Astrocyte (in vitro differentiated cells and primary cell): ENCODE measurements at regions not wholly inside any gene's neighbourhood (a gene's known extent, or its start where the extent isn't known, plus 50 kb on each side); places are given as distances from the start of the nearest gene placed in this dataset.
"Not testable (repeated sequence)": the region's sequence is repeated elsewhere in the genome, so short reads cannot be mapped to it uniquely, and the experiment has no call there.

Experiments used
- DNase-seq: peaks from one replicate; pipeline ENCODE4 v3.0.0-alpha.2; 2010; ENCODE audit warnings: low read depth
- FAIRE-seq: peaks from 2 replicates; lab custom pipeline; 2011; peaks lifted over from hg19 to GRCh38; lab: Jason Lieb, UNC
- H2AFZ ChIP-seq: 2 replicates; pipeline ENCODE4 v1.6.0; 2012; ENCODE audit warnings: low read depth, low read length, inconsistent platforms
- H3K27ac ChIP-seq: 2 replicates; pipeline ENCODE4 v1.5.1; 2011; ENCODE audit warnings: low read depth, low read length, inconsistent platforms
- H3K27me3 ChIP-seq: 2 replicates; pipeline ENCODE4 v1.6.0; 2011; ENCODE audit warnings: low read length, inconsistent platforms; ENCODE audit not compliant: insufficient read depth
- H3K36me3 ChIP-seq: 2 replicates; pipeline ENCODE4 v1.5.1; 2011; ENCODE audit warnings: low read length, inconsistent platforms; ENCODE audit not compliant: insufficient read depth
- H3K4me1 ChIP-seq: 2 replicates; pipeline ENCODE4 v1.5.1; 2011; ENCODE audit warnings: low read length, inconsistent platforms; ENCODE audit not compliant: insufficient read depth
- H3K4me2 ChIP-seq: 2 replicates; pipeline ENCODE4 v1.6.0; 2012; ENCODE audit warnings: low read length, inconsistent platforms
- H3K4me3 ChIP-seq: 2 replicates; pipeline ENCODE4 v1.5.1; 2011; ENCODE audit warnings: low read depth, mild to moderate bottlenecking, low read length, inconsistent platforms; ENCODE audit not compliant: insufficient read depth
- H3K79me2 ChIP-seq: 2 replicates; pipeline ENCODE4 v1.6.0; 2012; ENCODE audit warnings: mild to moderate bottlenecking, low read length, inconsistent platforms; ENCODE audit not compliant: insufficient read depth
- H3K9ac ChIP-seq: 2 replicates; pipeline ENCODE4 v1.6.0; 2012; ENCODE audit warnings: mild to moderate bottlenecking, low read length, inconsistent platforms
- H3K9me3 ChIP-seq: 2 replicates; pipeline ENCODE4 v1.5.1; 2012; ENCODE audit warnings: low read depth, mild to moderate bottlenecking, low read length, inconsistent platforms; ENCODE audit not compliant: insufficient read depth
- H4K20me1 ChIP-seq: 2 replicates; pipeline ENCODE4 v1.6.0; 2012; ENCODE audit warnings: low read length, inconsistent platforms; ENCODE audit not compliant: insufficient read depth
- H3K27ac Mint-ChIP-seq: one replicate; pipeline ENCODE4 v1.8.0; 2021; ENCODE audit warnings: mild to moderate bottlenecking, mixed read lengths; ENCODE audit not compliant: unreplicated experiment
- H3K27me3 Mint-ChIP-seq: one replicate; pipeline ENCODE4 v1.8.0; 2021; ENCODE audit warnings: low read depth, mixed read lengths; ENCODE audit not compliant: unreplicated experiment
- H3K36me3 Mint-ChIP-seq: one replicate; pipeline ENCODE4 v1.8.0; 2021; ENCODE audit warnings: low read depth, mixed read lengths; ENCODE audit not compliant: unreplicated experiment
- H3K4me1 Mint-ChIP-seq: one replicate; pipeline ENCODE4 v1.8.0; 2021; ENCODE audit warnings: low read depth, mixed read lengths; ENCODE audit not compliant: unreplicated experiment
- H3K4me3 Mint-ChIP-seq: one replicate; pipeline ENCODE4 v1.8.0; 2021; ENCODE audit warnings: mild to moderate bottlenecking, moderate library complexity, mixed read lengths; ENCODE audit not compliant: unreplicated experiment
- H3K9me3 Mint-ChIP-seq: one replicate; pipeline ENCODE4 v1.8.0; 2021; ENCODE audit warnings: mild to moderate bottlenecking, mixed read lengths; ENCODE audit not compliant: unreplicated experiment
- EZH2 ChIP-seq: IDR thresholded peaks from 2 replicates; pipeline ENCODE4 v1.6.1; 2012; ENCODE audit warnings: mild to moderate bottlenecking, low read length, inconsistent platforms; ENCODE audit not compliant: insufficient read depth
- TF ChIP-seq, protein P1 (sequence below): IDR thresholded peaks from 2 replicates; pipeline ENCODE4 v1.5.1; 2011; ENCODE audit warnings: low read depth, mild to moderate bottlenecking, inconsistent platforms, low read length, moderate library complexity; ENCODE audit not compliant: insufficient read depth

DNA sequence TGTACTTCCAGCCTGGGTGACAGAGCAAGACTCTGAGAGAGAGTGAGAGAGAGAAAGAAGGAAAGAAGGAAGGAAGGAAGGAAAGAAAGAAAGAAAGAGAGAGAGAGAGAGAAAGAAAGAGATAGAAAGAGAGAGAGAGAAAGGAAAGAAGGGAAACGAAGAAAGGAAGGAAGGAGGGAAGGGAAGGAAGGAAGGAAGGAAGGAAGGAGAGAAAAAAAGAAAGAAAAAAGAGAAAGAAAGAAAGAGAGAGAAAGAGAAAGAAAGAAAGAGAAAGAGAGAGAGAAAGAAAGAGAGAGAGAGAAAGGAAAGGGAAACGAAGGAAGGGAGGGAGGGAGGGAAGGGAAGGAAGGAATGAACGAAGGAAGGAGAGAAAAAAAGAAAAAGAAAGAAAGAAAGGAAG is 238.6 kb downstream of the ASMT start:
- Mint-ChIP-seq H3K27ac (no peak overlapping the region), H3K27me3 (peaks cover 4% of the 10 kb centered on the region), H3K4me1 (no peaks in the 10 kb centered on the region), H3K9me3 (peaks cover 2% of the 10 kb centered on the region), H3K36me3 (no peaks in the 10 kb centered on the region), H3K4me3 (no peak overlapping the region)
- H3K27me3 ChIP-seq: no peaks in the 10 kb centered on the region
- H4K20me1 ChIP-seq: no peaks in the 10 kb centered on the region
- no peak overlapping the region for H3K4me2 ChIP-seq
- DNase-seq (no peak), FAIRE-seq (no peak)
- H3K27ac ChIP-seq: no peak overlapping the region
- H2AFZ ChIP-seq: no peak overlapping the region
- no peaks in the 10 kb centered on the region for H3K9me3 ChIP-seq
- no peak overlapping the region for H3K9ac ChIP-seq
- TF ChIP-seq, protein P1, sequence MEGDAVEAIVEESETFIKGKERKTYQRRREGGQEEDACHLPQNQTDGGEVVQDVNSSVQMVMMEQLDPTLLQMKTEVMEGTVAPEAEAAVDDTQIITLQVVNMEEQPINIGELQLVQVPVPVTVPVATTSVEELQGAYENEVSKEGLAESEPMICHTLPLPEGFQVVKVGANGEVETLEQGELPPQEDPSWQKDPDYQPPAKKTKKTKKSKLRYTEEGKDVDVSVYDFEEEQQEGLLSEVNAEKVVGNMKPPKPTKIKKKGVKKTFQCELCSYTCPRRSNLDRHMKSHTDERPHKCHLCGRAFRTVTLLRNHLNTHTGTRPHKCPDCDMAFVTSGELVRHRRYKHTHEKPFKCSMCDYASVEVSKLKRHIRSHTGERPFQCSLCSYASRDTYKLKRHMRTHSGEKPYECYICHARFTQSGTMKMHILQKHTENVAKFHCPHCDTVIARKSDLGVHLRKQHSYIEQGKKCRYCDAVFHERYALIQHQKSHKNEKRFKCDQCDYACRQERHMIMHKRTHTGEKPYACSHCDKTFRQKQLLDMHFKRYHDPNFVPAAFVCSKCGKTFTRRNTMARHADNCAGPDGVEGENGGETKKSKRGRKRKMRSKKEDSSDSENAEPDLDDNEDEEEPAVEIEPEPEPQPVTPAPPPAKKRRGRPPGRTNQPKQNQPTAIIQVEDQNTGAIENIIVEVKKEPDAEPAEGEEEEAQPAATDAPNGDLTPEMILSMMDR: no peak
- TF ChIP-seq EZH2: no peak
- H3K79me2 ChIP-seq: no peaks in the 10 kb centered on the region
- no peaks in the 10 kb centered on the region for H3K4me1 ChIP-seq
- no peaks in the 10 kb centered on the region for H3K36me3 ChIP-seq
- no peak overlapping the region for H3K4me3 ChIP-seq

DNA sequence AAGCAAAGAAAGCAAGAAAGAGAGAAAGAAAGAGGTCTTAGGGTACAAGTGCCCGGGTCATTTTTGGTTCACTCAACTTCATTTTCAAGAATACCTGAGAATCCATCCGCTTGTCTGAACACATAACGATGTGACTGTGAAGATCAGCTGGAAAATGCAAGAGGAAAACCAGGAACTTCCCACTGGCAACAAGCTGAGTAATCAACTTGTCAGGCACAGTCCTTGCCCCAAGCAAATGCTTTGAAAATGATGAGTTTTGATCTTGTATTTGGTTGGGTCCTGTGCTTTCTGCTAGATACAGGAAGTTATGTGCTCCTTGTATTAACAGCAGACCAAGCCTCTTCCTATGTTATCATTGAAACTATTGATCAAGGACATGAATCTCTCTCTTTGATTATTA is 239.1 kb downstream of the ASMT start:
- Histone ChIP-seq H3K4me2 (no peak overlapping the region), H3K4me3 (no peak overlapping the region), H3K36me3 (no peaks in the 10 kb centered on the region), H3K27me3 (no peaks in the 10 kb centered on the region), H4K20me1 (no peaks in the 10 kb centered on the region), H3K9ac (no peak overlapping the region), H2AFZ (no peak overlapping the region), H3K9me3 (no peaks in the 10 kb centered on the region), H3K27ac (no peak overlapping the region), H3K79me2 (no peaks in the 10 kb centered on the region), H3K4me1 (no peaks in the 10 kb centered on the region)
- Mint-ChIP-seq H3K27me3 (peaks cover 4% of the 10 kb centered on the region), H3K9me3 (peaks cover 2% of the 10 kb centered on the region), H3K4me3 (no peak overlapping the region), H3K4me1 (no peaks in the 10 kb centered on the region), H3K36me3 (no peaks in the 10 kb centered on the region), H3K27ac (no peak overlapping the region)
- FAIRE-seq (no peak), DNase-seq (no peak)
- no peak for TF ChIP-seq EZH2
- TF ChIP-seq, protein P1: no peak

DNA sequence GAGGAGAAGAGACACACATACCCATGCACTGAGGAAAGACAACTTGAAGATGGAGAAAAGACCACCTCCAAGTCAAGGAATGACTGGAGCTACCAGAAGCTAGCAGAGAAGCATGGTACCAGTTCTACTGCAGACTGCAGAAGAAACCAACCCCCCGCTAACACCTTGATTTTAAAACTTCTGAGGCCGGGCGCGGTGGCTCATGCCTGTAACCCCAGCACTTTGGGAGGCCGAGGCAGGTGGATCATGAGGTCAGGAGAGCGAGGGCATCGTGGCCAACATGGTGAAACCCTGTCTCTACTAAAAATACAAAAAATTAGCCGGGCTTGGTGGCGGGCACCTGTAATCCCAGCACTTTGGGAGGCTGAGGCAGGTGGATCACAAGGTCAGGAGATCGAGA is 240.0 kb downstream of the ASMT start:
- H3K36me3 ChIP-seq, H3K79me2 ChIP-seq, H3K4me3 ChIP-seq, H2AFZ ChIP-seq, H3K27me3 Mint-ChIP-seq, H3K9me3 ChIP-seq, H3K27ac Mint-ChIP-seq, H3K4me2 ChIP-seq, H3K27me3 ChIP-seq, DNase-seq, H3K4me3 Mint-ChIP-seq, H4K20me1 ChIP-seq, FAIRE-seq, H3K4me1 Mint-ChIP-seq, H3K4me1 ChIP-seq, H3K27ac ChIP-seq, H3K9me3 Mint-ChIP-seq, H3K36me3 Mint-ChIP-seq, H3K9ac ChIP-seq: not testable (repeated sequence)

DNA sequence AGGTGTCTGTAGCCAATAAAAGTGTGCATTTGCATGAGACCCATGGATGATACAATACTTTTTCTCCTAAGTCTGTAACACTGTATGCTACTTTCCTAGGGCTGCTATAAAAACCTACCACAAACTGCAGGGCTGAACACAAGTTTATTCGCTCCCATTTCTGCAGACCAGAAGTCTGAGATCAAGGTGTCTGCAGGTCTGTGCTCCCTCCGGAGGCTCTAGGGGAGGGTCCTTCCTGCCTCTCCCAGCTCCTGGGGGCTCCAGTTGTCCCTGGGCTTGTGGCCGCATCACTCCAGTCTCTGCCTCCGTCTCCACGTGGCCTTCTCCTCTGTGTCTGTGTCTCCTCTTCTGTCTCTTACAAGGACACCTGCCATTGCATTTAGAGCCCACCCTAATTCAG is 244.4 kb downstream of the ASMT start:
- FAIRE-seq, H3K4me1 ChIP-seq, H4K20me1 ChIP-seq, H3K4me3 Mint-ChIP-seq, H3K4me1 Mint-ChIP-seq, H3K27ac ChIP-seq, H2AFZ ChIP-seq, H3K4me3 ChIP-seq, H3K36me3 Mint-ChIP-seq, H3K9ac ChIP-seq, H3K79me2 ChIP-seq, H3K27me3 ChIP-seq, H3K4me2 ChIP-seq, H3K36me3 ChIP-seq, DNase-seq, H3K9me3 Mint-ChIP-seq, H3K9me3 ChIP-seq, H3K27ac Mint-ChIP-seq: not testable (repeated sequence)
- peaks cover 12% of the 10 kb centered on the region for H3K27me3 Mint-ChIP-seq
